ENCODE measurements at regions not wholly inside any gene's neighbourhood (a gene's known extent, or its start where the extent isn't known, plus 50 kb on each side); places are given as distances from the start of the nearest gene placed in this dataset.

DNA sequence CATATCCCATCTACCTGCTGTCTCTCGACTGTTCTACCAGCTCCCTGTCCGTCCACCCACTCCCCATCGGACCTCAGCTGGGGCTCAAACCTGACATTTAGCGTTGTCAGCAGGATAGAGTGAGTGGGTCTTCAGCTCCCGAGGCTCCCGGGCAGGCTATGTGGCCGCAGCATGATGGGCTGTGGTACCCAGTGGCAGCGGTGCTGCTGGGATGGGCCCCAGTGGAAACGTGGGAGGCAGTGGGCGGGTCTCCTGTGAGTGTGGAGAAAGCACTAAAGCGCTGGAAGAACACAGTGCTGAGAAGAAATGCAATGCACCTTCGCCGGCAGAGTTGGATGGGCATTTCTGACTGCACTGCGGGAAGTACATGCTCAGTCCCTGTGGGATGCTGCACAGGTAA is 204.8 kb upstream of the SYT4 start:
- no peak for DNase-seq (ENCODE audit: low spot score)

DNA sequence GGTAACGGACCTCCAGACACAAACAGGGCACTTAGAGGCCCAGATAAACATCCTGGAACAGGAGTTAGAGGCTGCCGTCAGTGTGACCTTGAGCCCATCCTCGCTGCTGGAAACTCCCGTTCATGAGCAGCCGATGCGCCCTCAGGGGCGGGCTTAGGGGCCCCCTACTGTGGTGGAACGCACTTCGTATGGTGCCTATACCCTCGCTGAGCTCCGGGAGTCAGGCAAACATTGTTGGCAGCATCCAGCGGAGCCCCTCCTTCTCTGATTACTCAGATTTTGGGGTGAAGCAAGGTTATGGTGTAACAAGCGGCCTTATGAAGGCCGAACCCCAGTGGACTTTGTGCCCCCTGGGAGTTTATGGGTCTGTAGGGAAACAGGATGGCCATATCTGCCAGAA is 205.3 kb upstream of the SYT4 start:
- DNase-seq (ENCODE audit: low spot score), result no peak

DNA sequence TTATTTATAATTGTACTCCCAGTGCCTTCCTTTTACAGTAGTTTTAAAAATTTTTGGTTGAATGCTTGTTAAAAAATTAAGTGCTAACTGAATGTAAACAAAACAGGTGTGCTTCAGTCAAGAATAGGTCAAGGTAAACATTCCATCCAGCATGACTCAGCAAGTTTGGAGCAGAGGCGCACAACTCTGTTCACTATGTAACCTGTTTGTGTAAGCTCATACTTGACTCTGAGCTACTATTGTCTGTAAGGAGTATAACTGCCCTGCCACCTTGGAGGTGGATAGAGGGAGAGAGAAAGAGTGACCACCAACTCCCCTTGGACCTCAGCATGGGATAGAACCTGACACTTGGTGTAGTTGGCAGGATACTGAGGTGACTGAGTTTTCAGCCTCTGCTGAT is 207.4 kb upstream of the SYT4 start:
- no peak for DNase-seq (ENCODE audit: low spot score)

DNA sequence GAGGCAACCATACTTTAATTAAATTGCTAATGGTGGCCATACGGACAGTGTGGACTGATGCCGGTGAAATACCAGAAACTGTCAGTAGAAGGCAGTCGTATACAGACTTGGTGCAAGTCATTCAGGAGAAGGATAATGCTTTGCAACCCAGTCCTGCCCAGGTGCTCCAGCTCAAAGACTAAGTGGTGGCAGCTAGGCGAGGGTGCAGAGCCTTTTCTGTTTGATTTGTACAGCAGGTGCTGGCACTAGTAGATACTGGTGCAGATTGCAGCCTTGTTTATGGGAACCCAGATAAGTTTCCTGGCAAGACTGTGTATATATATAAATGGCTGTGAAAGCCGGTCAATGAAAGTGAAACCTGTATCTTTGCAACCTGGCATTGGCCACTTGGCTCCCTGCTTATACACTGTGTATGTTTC is 208.3 kb upstream of the SYT4 start:
- no peak for DNase-seq (ENCODE audit: low spot score)

- DNase-seq (ENCODE audit: low spot score), result no peak
These were observed 209.2 kb upstream of the SYT4 start for GRCh38 chr18:43486462-43486861.

DNA sequence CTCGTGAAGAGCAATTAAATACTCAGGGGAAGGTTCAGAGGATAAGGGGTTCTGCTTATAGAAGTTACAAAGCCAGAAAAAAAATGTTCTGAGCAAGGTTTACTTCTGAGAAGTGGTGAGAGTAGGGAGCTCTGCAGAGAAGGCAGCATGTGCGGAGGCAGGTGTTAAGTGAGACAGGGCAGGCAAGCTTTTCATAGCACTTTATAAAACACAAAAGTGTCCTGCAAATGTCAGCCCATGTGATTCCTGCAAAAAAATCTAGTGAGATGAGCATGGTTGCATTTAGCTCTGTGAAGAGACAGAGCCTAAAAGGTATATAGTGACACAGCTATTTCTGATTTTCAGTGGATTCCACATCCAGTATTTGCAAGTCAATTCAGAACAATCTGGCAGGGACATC is 223.8 kb upstream of the SYT4 start:
- no peak for DNase-seq (ENCODE audit: low spot score)

DNA sequence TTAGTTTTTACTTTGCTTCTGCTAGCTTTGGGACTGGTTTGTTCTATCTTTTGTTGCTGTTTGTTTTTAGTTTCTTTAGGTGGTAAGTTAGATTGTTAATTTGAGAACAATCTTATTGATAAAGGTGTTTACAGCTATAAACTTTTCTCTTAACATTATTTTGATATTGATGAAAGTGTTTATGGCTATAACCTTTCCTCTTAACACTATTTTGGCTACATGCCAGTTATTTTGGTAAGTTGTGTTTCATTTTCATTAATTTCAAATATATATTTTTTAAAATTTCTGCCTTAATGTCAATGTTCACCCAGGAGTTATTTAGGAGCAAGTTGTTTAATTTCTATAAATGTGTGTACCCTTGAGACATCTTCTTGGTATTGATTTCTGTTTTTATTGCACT is 229.6 kb upstream of the SYT4 start:
- DNase-seq (ENCODE audit: low spot score), result no peak

GRCh38 chr18:43507842-43508481 is 230.7 kb upstream of the SYT4 start:
- no peak for DNase-seq (ENCODE audit: low spot score)

DNA sequence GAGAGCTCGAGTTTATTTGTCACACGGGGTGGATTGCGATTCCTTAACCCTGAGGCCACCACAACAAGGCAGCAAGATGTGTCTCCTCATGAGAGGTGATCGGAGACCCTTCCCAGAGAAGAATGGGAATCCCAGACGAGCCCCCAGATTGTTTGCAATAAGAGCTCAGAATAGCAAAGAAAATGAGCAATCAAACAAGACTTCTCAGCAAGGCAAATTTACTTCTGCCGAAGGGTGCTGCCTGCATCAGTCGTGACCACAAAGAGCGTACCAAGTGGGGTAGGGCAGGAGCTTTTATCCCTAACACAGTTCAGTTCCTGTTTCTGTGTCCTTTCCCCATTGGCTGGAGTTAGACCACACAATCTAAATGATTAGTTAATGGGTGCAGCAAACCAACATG is 237.5 kb upstream of the SYT4 start:
- no peak for DNase-seq (ENCODE audit: low spot score)

DNA sequence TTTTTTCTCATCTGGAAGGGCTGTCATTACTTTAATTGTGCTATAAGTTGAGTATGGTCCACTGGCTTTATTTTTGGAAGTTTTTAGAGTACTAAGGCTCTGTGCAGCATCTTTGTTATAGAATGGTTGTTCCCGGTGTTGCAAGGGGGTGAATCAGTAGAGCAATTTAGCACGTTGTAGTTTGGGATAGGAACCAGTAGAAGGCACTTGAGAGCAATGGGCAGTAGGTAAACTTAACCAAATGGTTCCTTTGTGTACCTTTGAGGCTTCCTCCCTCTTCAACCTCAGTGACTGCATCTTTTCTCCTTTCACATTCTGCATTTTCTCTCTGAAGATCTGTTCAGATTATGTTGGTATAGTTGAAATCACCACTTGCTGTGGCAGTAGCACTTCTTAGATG is 238.2 kb upstream of the SYT4 start:
- no peak for DNase-seq (ENCODE audit: low spot score)

GRCh38 chr18:43524260-43524659 is 247.0 kb upstream of the SYT4 start:
- no peak for DNase-seq (ENCODE audit: low spot score)

DNA sequence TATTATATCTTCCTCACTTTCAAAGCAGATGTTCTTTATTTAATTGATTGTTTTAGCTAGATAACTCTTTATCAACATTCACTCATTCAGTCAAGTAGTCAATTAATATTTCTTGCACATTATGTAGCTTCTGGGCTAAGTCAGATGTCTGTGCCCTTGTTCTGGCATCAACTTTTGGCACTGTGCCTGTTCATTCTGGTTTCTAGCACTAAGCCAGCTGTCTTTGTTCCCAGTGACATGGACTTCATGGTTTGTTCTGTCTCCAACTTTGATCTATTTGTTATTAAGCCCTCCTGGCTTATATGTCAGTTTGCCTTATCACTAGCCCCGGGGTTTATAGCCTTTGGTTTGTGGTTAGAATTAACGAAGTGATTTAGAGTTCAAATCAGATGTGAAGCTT is 247.9 kb upstream of the SYT4 start:
- no peak for DNase-seq (ENCODE audit: low spot score)

- DNase-seq (ENCODE audit: low spot score), result no peak
These were observed 249.3 kb upstream of the SYT4 start for GRCh38 chr18:43526426-43527145.

DNA sequence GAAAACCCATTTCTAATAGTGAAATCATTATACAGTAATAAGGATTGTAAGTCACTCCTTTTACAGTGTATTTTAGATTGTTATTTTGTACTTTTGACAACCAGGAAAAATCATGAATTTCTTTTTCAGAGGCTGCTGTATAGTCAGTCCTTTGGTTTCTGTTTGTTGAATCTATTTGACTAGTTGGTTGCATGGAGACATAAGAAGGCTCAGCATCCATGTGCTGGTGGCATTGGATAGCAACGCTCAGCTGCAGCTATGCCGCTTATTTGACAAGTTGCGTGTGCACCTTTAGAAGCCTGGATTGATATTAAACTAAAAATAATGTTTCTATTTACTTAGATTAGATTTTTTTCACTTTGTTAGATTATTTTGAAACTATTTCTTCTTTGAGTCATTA is 254.1 kb upstream of the SYT4 start:
- no peak for DNase-seq (ENCODE audit: low spot score)

DNA sequence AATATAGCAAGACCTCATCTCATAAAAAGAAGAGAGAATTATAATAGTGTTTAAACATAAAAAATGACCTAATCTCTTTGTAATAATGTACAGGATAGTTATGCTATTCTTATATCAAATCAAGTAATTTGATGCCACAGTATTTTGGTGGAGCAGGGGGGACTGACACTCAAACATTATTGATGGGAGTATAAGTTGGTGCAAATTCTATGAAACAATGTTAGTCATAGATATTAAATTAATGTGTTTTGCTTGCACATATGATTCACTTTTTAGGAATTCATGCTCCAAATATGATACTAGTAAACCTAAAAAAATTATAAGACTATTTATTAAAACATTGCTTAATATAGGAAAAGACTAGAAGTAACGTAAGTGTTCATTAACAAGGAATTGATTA is 256.1 kb upstream of the SYT4 start:
- no peak for DNase-seq (ENCODE audit: low spot score)

- no peak for DNase-seq (ENCODE audit: low spot score)
These were observed 257.2 kb upstream of the SYT4 start for GRCh38 chr18:43534511-43534910.

DNA sequence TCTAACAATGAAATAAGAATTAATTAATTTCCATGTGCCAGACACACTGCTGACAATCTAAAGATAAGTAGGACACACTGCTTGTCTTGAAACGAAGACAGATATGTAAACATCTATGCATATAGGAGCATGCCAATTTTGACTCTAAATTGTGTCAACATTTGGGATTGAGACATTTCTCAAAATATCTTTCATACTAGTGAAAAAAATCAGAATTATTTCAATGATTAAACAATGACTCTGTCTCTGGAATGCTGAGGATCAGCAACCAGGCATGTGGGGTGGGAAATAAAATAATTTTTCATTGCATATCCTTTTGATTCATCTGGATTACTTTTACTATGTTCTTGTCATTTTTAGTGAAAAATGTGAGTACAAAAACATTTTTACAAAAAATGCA is 262.6 kb upstream of the SYT4 start:
- no peak for DNase-seq (ENCODE audit: low spot score)

DNA sequence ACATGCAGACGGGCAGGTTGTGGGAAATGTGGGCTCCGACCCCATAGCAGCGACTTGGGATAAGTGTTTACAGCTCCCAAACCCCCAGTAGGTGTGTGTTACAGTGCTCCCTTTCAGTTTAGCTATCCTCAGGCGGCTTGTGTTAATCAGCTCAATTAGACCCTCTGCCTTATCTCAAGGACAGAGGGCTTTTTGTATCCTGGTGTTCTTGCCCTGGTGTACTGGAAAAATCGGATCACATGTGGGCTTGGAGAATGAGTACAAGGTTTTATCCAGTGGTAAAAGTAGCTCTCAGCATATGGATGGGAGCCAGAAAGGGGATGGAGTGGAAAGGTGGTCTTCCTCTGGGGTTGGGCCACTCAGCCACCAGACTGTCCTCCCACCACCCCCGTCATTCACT is 264.7 kb upstream of the SYT4 start:
- no peak for DNase-seq (ENCODE audit: low spot score)

DNA sequence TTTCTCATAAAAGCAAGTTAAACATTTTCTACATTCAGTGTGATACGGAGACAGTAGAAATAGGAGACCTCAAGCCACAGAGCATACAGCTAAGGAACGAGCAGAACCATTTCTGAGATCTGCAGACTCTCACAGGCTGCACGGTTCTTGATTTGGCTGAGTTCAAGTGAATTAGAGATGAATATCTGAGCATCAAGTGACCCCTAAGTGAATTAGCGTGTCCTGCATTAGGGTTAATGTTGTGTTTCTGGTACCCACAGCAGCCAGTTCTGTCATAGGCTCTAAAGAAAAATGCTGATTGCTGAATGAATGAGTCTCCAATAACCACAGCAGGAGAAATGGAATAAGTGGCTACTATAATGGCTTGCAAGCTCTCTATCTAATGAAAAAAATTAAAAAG is 265.9 kb upstream of the SYT4 start:
- no peak for DNase-seq (ENCODE audit: low spot score)

GRCh38 chr18:43547456-43547855 is 270.2 kb upstream of the SYT4 start:
- DNase-seq (ENCODE audit: low spot score), result no peak

- no peak for DNase-seq (ENCODE audit: low spot score)
These were observed 282.2 kb upstream of the SYT4 start for GRCh38 chr18:43559507-43559906.

DNA sequence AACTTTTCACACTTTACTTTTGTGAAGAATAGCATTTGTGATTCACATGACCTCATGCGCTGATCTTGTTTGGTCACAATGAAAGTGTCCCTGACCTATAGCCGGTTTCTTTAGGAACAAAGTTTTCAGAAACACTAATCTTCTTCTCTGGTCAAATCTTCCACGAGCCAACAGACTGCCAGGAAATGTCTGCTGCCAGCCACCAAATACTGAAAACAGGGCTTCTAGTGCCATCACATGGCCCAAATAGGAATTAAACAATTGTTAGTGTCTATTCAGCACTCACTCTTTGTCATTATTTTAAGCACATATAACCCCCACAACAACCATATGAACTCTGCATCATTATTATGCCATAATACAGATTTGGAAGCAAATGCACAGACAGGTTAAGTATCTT is 286.5 kb upstream of the SYT4 start:
- DNase-seq (ENCODE audit: low spot score), result no peak

GRCh38 chr18:43570593-43570992 is 293.3 kb upstream of the SYT4 start:
- no peak for DNase-seq (ENCODE audit: low spot score)

DNA sequence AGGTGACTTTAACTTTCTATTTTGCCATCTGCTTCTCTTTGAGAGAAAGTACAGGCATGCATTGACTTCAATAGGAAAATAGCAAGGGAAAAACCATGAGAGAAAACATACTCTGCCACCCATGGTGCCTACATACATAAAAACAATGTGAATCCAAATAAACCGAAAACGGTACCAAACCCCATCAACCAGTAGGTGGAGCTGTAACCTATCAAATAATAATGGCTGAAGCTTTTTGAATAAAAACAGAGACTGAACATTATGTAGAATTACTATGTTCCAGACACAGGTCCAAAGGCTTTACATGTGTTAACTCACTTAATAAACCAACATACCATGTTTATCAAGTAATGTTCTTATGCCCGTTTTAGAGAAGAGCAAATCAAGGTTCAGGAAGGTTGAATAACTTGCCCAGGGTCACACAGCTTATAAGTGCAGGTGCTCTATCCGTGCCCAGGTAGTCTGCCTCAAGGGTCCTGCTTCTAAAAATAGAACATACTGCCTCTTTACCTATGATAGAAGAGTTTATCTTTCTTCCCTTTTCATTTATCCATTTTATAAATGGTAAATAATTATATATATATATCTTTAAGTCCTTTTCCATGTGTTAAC is 293.9 kb upstream of the SYT4 start:
- no peak for DNase-seq (ENCODE audit: low spot score)

All from ureter (tissue), 1 donor.